Bronchial epithelial cell (primary cell): ENCODE measurements at regions not wholly inside any gene's neighbourhood (a gene's known extent, or its start where the extent isn't known, plus 50 kb on each side); places are given as distances from the start of the nearest gene placed in this dataset.
A peak's percentile ranks its signal among the peaks of the same experiment; 100 is the strongest.

Source experiments
- DNase-seq: peaks from one replicate; pipeline ENCODE4 v3.0.0-alpha.2; 2010; ENCODE audit warnings: low read depth
- FAIRE-seq: peaks from 2 replicates; lab custom pipeline; 2011; peaks lifted over from hg19 to GRCh38; lab: Jason Lieb, UNC
- H3K27me3 ChIP-seq: 2 replicates; pipeline ENCODE4 v1.5.1; 2011; ENCODE audit warnings: low read length; ENCODE audit not compliant: control insufficient read depth, insufficient read depth
- H3K36me3 ChIP-seq: 2 replicates; pipeline ENCODE4 v1.5.1; 2011; ENCODE audit warnings: low read length; ENCODE audit not compliant: control insufficient read depth, insufficient read depth
- H3K4me3 ChIP-seq: 2 replicates; pipeline ENCODE4 v1.5.1; 2011; ENCODE audit warnings: mild to moderate bottlenecking, low read depth, low read length, control low read depth
- TF ChIP-seq, protein P1 (sequence below): IDR thresholded peaks from 2 replicates; pipeline ENCODE4 v1.5.1; 2011; ENCODE audit warnings: mild to moderate bottlenecking, moderate library complexity, low read length, control low read depth, inconsistent platforms; ENCODE audit not compliant: insufficient read depth, severe bottlenecking

DNA sequence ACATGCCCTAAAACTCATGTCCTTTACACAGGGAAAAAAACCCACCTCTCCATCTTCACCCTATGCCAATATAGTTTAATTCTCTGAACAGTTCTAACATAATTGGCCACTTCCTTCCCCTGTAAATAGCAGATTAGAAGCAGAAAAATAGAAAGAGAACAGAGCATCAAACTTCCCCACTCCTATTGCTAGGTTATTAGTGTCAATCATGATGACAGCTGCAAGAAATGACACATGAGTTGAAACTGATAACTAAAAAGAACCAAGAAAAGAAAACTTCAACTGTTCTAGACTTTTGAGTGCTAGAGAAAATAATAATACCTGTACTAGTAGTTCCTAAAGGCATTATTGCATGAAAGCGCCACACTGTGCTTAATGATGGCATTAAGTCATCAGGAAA is 284.5 kb upstream of the TRPC5 start:
- Histone ChIP-seq H3K36me3 (no peaks in the 10 kb centered on the region), H3K4me3 (no peak overlapping the region), H3K27me3 (no peaks in the 10 kb centered on the region)
- DNase-seq (no peak), FAIRE-seq (no peak)
- TF ChIP-seq, protein P1, sequence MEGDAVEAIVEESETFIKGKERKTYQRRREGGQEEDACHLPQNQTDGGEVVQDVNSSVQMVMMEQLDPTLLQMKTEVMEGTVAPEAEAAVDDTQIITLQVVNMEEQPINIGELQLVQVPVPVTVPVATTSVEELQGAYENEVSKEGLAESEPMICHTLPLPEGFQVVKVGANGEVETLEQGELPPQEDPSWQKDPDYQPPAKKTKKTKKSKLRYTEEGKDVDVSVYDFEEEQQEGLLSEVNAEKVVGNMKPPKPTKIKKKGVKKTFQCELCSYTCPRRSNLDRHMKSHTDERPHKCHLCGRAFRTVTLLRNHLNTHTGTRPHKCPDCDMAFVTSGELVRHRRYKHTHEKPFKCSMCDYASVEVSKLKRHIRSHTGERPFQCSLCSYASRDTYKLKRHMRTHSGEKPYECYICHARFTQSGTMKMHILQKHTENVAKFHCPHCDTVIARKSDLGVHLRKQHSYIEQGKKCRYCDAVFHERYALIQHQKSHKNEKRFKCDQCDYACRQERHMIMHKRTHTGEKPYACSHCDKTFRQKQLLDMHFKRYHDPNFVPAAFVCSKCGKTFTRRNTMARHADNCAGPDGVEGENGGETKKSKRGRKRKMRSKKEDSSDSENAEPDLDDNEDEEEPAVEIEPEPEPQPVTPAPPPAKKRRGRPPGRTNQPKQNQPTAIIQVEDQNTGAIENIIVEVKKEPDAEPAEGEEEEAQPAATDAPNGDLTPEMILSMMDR, result no peak

DNA sequence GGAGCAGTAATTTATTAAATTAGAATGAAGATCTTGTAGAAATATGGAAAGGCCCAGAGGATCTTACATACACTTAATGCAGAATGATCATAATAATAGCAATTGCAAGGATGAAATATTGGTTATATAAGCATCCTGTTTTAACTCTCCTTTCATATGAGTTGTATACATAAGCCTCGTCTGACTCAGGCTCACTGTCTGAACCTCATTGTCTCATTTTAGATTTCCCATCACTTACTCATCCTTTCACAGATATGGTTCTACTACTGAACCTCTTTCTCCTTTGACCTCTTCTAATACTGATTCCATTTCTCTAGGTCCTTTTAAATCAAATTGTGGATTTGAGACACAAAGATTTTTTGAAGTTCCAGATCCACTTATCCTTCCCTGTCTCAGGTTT is 277.3 kb upstream of the TRPC5 start:
- TF ChIP-seq, protein P1, result no peak
- no peaks in the 10 kb centered on the region for H3K27me3 ChIP-seq
- FAIRE-seq (no peak), DNase-seq (no peak)
- H3K36me3 ChIP-seq, result no peaks in the 10 kb centered on the region
- no peak overlapping the region for H3K4me3 ChIP-seq

DNA sequence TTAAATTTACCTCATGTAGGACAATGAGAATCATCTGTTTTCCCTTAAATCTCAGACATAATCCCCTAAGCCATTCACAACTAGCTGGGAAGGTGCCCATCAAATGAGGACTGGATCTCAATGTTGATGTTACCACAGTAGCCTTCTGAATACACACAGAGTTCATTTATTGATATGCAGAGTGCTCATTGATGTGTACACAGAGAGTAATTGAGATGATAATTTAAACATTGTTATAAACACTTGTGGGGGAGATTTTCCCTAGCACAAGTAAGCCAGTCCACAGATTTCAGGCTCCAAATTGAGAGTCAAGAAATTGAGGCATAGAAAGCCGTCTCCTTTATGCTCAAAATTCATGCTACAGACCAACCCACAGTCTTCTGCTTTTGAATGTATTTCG is 273.4 kb upstream of the TRPC5 start:
- Histone ChIP-seq H3K36me3 (no peaks in the 10 kb centered on the region), H3K27me3 (no peaks in the 10 kb centered on the region), H3K4me3 (no peak overlapping the region)
- TF ChIP-seq, protein P1, result no peak
- FAIRE-seq, result no peak
- no peak for DNase-seq

DNA sequence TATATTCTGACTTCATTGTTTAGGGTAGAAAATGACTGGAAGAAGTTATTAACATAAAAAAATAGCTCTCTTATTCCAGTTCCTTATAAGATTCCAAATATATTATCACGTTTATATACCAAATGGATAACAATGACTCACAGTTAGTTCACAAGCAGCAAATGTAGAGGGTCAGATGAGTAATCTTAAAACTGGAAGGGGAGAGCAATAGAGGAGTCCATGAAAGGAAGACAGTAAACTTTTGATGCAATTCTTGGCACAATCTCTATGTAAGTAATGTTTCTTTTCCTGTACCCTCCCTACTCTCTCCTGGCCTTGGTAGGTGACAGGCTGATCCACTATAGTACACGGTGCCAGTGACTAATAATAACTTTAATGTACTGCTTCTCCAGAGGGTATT is 259.0 kb upstream of the TRPC5 start:
- FAIRE-seq (no peak), DNase-seq (peak; percentile 1)

DNA sequence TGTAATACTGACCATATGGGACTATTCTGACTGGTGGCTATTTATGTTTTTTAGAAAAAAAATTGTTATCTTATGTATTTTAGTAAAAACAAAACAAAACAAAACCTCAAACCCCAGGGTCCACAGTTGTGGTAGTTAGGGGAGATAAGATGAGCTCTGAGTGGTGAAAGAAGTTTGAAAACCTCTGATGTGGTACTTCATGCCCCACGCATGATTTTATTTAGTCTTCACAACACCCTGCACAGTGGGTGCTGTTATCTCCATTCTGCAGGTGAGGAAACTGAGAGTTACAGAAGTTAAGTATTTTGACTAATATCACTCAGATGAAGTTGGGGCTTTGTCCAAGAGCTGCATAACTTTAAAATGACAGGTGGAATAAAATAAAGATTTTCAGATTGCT is 230.6 kb upstream of the TRPC5 start:
- FAIRE-seq, result no peak
- H3K27me3 ChIP-seq, result no peaks in the 10 kb centered on the region
- TF ChIP-seq, protein P1, result no peak
- no peak for DNase-seq
- H3K4me3 ChIP-seq, result no peak overlapping the region
- no peaks in the 10 kb centered on the region for H3K36me3 ChIP-seq

More for the DNA sequence above, 259.0 kb upstream of the TRPC5 start:
- no peaks in the 10 kb centered on the region for H3K27me3 ChIP-seq
- TF ChIP-seq, protein P1, result no peak
- no peaks in the 10 kb centered on the region for H3K36me3 ChIP-seq
- H3K4me3 ChIP-seq, result no peak overlapping the region

DNA sequence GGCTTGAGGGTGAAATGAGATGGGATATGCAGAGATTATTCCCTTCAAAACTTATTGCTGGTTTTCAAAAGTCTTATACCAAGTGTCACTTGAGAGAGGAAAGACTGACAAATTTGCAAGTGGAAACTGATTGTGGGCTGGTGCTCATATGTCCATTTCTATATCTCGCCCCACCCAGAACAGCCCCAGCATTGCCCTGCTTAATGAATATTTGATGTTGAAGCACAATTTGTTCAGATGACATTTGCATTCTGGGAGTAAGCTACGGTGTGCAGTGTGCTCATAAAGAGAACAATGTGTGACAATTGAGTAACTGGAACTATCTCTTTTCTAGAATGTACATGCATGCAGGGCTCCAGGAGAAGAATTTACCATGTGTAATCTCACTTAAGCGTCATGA is 223.5 kb upstream of the TRPC5 start:
- no peak for DNase-seq
- TF ChIP-seq, protein P1, result no peak
- Histone ChIP-seq H3K4me3 (no peak overlapping the region), H3K36me3 (no peaks in the 10 kb centered on the region), H3K27me3 (no peaks in the 10 kb centered on the region)
- no peak for FAIRE-seq
